Fibroblast of the aortic adventitia (primary cell): ENCODE measurements at regions not wholly inside any gene's neighbourhood (a gene's known extent, or its start where the extent isn't known, plus 50 kb on each side); places are given as distances from the start of the nearest gene placed in this dataset.

ENCODE experiments used
- DNase-seq: peaks from one replicate; pipeline ENCODE4 v3.0.0-alpha.2; 2010; ENCODE audit warnings: low read depth
- H3K4me3 ChIP-seq: 2 replicates; pipeline ENCODE4 v1.5.1; 2011; ENCODE audit warnings: low read depth, mild to moderate bottlenecking, control low read depth, low read length, moderate library complexity
- CTCF ChIP-seq: IDR thresholded peaks from 2 replicates; pipeline ENCODE4 v1.5.1; 2011; ENCODE audit warnings: mild to moderate bottlenecking, low read length, control low read depth, inconsistent platforms; ENCODE audit not compliant: insufficient read depth

- no peak for DNase-seq
- no peak overlapping the region for H3K4me3 ChIP-seq
- TF ChIP-seq CTCF: no peak
Measured at GRCh38 chr10:8319704-8320103, 265.2 kb downstream of the GATA3 start.

GRCh38 chr10:8321990-8322389 is 267.5 kb downstream of the GATA3 start:
- TF ChIP-seq CTCF: no peak
- no peak for DNase-seq
- H3K4me3 ChIP-seq: no peak overlapping the region

- no peak overlapping the region for H3K4me3 ChIP-seq
- peak; percentile 5 for DNase-seq
- TF ChIP-seq CTCF: no peak
Measured at GRCh38 chr10:8323428-8324054, 269.1 kb downstream of the GATA3 start.

- DNase-seq: no peak
- TF ChIP-seq CTCF: no peak
- H3K4me3 ChIP-seq: no peak overlapping the region
Measured at GRCh38 chr10:8325024-8325980, 270.8 kb downstream of the GATA3 start.

- DNase-seq: no peak
- no peak overlapping the region for H3K4me3 ChIP-seq
- TF ChIP-seq CTCF: no peak
Measured at GRCh38 chr10:8326396-8327139, 272.1 kb downstream of the GATA3 start.

- no peak for DNase-seq
- no peak overlapping the region for H3K4me3 ChIP-seq
- no peak for TF ChIP-seq CTCF
Measured at GRCh38 chr10:8327140-8327423, 272.6 kb downstream of the GATA3 start.
